ENCODE measurements at regions not wholly inside any gene's neighbourhood (a gene's known extent, or its start where the extent isn't known, plus 50 kb on each side); places are given as distances from the start of the nearest gene placed in this dataset.

- POLR2A ChIA-PET, result no interaction called here
- Histone ChIP-seq H3K9me3 (no peaks in the 10 kb centered on the region), H3K4me1 (ENCODE audit: control insufficient read depth in 1 of 2, insufficient read depth in 2 of 2, low read depth in 1 of 2, low read length in 1 of 2) (peaks cover 0 to 2% of the 10 kb centered on the region in 2 experiments; a peak in 1 of 4 replicates), H3K9ac (no peak overlapping the region), H3F3A (replicated peaks; ENCODE audit: insufficient read depth) (no peaks in the 10 kb centered on the region), H3K9me2 (no peaks in the 10 kb centered on the region), H2AFZ (ENCODE audit: low read depth) (no peak overlapping the region), H3K36me3 (replicated peaks in 1 of 2; ENCODE audit: control insufficient read depth in 1 of 2, insufficient read depth in 2 of 2, low read length in 1 of 2) (no peaks in the 10 kb centered on the region), H3K4me3 (ENCODE audit: low read depth in 2 of 2, low read length in 1 of 2) (no peak overlapping the region), H3K27me3 (ENCODE audit: insufficient read depth) (no peaks in the 10 kb centered on the region), H3K27ac (ENCODE audit: low read depth in 2 of 2, low read length in 1 of 2) (no peak overlapping the region), H3K4me2 (no peak overlapping the region), H3K79me2 (ENCODE audit: insufficient read depth) (no peaks in the 10 kb centered on the region), H4K20me1 (ENCODE audit: insufficient read depth) (no peaks in the 10 kb centered on the region)
- WGBS (ENCODE audit: low lambda C conversion rate), result 80% methylated on average over 1 of the region's 7 CpGs
- CTCF ChIA-PET, result interaction anchor here (1.2 kb wide), 1 partner anchor 15 kb away, joined by 5 read pairs; no protein-coding TSS in a partner anchor
- no peak for DNase-seq
- TF ChIP-seq GABPA (IDR thresholded peaks at IDR 0.05; ENCODE audit: low read depth) (no peak), TCF12 (IDR thresholded peaks at IDR 0.05) (no peak), REST (IDR thresholded peaks at IDR 0.05; ENCODE audit: low read depth, low read length) (no peak), RAD21 (IDR thresholded peaks at IDR 0.05; ENCODE audit: low read length) (no peak), JUND (IDR thresholded peaks at IDR 0.05) (no peak), TEAD4 (IDR thresholded peaks at IDR 0.05; ENCODE audit: borderline replicate concordance, insufficient read depth) (no peak), NFIC (IDR thresholded peaks at IDR 0.05; ENCODE audit: borderline replicate concordance) (no peak), POLR2AphosphoS5 (IDR thresholded peaks at IDR 0.05; ENCODE audit: low read depth, low read length) (no peak), GATA2 (CRISPR knock-in tag; IDR thresholded peaks at IDR 0.05) (no peak), SMC3 (IDR thresholded peaks at IDR 0.05; ENCODE audit: low read depth, low read length) (no peak), EP300 (IDR thresholded peaks at IDR 0.05; ENCODE audit: borderline replicate concordance in 1 of 2, low read depth in 1 of 2, low read length in 1 of 2) (no peak), EZH2phosphoT487 (IDR thresholded peaks at IDR 0.05; ENCODE audit: borderline replicate concordance, low read depth) (no peak)
- TF ChIP-seq, protein P1, sequence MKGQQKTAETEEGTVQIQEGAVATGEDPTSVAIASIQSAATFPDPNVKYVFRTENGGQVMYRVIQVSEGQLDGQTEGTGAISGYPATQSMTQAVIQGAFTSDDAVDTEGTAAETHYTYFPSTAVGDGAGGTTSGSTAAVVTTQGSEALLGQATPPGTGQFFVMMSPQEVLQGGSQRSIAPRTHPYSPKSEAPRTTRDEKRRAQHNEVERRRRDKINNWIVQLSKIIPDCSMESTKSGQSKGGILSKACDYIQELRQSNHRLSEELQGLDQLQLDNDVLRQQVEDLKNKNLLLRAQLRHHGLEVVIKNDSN (IDR thresholded peaks at IDR 0.05; ENCODE audit: borderline replicate concordance, low read depth), result no peak
- TF ChIP-seq, protein P2, sequence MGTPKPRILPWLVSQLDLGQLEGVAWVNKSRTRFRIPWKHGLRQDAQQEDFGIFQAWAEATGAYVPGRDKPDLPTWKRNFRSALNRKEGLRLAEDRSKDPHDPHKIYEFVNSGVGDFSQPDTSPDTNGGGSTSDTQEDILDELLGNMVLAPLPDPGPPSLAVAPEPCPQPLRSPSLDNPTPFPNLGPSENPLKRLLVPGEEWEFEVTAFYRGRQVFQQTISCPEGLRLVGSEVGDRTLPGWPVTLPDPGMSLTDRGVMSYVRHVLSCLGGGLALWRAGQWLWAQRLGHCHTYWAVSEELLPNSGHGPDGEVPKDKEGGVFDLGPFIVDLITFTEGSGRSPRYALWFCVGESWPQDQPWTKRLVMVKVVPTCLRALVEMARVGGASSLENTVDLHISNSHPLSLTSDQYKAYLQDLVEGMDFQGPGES (IDR thresholded peaks at IDR 0.05; ENCODE audit: low read depth, low read length), result no peak
- TF ChIP-seq, protein P3, sequence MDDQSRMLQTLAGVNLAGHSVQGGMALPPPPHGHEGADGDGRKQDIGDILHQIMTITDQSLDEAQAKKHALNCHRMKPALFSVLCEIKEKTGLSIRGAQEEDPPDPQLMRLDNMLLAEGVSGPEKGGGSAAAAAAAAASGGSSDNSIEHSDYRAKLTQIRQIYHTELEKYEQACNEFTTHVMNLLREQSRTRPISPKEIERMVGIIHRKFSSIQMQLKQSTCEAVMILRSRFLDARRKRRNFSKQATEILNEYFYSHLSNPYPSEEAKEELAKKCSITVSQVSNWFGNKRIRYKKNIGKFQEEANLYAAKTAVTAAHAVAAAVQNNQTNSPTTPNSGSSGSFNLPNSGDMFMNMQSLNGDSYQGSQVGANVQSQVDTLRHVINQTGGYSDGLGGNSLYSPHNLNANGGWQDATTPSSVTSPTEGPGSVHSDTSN (IDR thresholded peaks at IDR 0.05), result no peak
These were observed 52.4 kb upstream of the NTPCR start for GRCh38 chr1:232897949-232898465.

Data from SK-N-SH (cell line).